ENCODE measurements at regions not wholly inside any gene's neighbourhood (a gene's known extent, or its start where the extent isn't known, plus 50 kb on each side); places are given as distances from the start of the nearest gene placed in this dataset.
"Not testable (repeated sequence)": the region's sequence is repeated elsewhere in the genome, so short reads cannot be mapped to it uniquely, and the experiment has no call there.

DNA sequence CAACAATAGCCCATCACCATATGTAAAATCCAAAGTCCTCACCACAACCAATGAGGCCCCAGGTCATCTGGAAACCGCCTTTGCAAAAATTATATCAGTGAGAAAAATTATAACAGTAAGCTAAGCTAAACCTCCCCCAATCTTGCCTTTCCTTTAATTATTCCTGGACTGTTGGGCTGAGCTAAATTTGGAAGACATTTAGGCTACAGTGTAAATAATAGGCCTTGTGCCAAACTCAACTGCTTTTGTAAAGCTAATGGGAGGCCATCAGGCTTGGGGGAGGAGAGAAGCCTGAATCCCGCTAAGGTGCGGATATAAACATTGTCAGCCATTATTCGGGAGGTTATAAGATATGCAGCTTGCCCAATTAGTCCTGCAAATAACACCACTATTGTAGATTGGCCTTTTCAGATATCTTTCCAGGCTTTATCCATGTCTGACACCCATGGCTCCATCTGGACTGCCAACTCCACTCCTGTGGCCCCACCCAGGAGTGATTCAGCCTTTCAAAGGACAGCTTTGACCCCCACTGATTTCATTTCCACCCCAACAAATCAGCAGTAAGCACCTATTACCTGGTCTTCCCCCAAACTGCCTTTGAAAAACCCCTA lies 53.0 kb upstream of the CA12 start:
- in situ Hi-C loops (cut with MboI; ENCODE audit: low sequenced_read_pairs): no loop called here

DNA sequence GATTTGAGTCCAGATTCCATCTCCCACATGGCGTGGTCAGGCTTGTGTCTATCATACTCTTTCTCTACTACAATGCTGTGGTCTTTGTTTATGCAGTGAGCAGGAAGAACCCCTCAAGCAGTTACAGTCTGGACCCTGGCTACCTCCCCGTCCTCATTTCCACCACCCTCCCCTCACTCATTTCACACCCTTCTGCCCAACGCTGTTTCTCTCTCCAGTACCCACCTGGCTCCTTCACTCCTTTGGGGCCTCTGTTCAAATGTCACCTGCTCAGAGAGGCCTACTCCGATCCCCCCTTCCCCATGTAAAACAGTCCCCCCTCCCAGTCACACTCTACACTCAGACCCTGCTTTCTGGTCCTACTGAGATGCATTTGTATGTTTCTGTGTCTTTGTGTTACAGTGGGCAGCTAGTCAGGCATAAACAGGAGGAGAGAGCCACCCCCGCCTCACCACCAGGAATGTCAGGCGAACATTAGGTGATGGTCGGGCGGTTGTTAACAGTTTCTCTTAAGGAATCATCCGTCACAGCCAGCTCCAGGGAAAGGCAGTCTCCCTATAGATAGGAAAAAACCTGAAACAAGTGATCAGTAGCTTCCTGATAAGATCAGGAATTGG lies 53.7 kb upstream of the CA12 start:
- in situ Hi-C loops (cut with MboI; ENCODE audit: low sequenced_read_pairs): no loop called here

DNA sequence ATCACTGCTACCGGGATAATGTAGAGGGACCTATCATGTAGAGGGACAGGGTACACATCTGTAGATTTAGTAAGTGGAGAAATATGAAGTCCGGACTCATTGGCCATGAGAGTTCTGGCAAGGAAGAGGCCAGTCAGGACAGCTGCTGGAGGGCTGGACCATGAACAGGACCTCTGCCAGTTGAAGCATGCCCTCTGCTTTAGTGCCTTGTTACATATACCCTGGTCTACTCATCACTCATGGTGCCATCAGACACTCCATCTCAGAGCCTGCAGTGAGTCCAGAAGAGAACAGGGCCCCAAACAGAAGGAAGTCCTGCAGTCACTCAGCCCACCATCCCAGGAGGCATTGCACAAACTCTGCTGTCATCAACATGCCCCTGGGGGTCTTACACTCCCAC lies 54.7 kb upstream of the CA12 start:
- in situ Hi-C loops (cut with MboI; ENCODE audit: low sequenced_read_pairs): no loop called here

DNA sequence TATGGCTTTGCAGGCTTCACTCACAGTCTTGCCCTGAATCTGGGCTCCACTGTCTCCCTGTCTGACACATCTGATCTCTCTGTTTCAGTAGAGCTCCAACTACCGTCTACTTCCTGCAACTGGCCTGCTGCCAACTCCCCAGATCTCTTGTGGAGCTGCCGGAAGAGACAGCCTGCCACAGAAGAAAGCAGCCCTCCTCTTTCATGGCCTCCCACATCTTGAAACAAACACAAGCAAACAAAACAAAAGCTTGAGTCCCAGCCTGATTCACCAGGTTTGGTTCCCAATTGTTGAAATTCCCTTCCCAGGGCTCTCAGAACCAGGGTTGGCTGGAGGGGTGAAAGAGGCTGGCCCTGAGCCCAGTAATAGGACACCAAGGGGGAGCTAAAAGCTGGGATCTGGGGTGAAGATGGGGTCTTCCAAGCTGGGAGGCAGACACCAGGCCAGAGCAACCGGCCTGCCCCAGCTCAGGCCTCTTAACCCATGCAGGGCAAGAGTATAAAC lies 55.3 kb upstream of the CA12 start:
- in situ Hi-C loops (cut with MboI; ENCODE audit: low sequenced_read_pairs): no loop called here

DNA sequence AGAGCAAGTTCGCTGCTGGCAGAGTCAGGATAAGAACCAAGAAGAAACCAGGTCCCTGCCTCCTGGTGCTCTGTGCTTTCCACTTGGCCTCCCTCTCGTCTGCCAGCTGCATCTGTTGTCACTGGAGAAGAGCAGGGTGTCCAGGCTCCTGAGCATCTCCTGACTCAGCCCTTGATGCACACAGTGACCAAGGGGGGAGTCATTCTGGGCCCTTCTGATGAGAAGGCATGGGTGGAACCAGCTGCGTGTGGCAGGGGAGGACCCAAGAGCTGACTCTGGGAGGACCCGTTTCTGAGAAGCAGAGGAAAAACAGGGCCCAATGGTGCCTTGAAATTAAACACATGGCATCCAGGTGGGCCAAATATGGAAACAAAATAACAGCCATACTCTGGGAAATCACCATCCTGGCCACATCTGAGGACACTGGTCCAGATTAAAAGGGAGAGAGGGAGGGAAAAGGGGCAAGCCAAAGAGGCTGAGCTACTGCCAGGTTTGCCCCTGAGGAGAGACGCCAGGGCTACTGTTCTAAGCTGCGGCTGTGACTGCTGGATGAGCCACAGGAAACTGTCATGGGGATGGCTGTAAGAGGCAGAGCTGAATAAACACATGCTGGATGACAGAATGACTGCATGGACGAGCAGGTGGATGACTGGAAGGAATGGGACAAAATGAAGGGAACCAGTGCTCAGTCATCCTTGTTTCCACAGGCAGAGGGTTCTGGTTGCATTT lies 58.1 kb upstream of the CA12 start:
- in situ Hi-C loops (cut with MboI; ENCODE audit: low sequenced_read_pairs): no loop called here

DNA sequence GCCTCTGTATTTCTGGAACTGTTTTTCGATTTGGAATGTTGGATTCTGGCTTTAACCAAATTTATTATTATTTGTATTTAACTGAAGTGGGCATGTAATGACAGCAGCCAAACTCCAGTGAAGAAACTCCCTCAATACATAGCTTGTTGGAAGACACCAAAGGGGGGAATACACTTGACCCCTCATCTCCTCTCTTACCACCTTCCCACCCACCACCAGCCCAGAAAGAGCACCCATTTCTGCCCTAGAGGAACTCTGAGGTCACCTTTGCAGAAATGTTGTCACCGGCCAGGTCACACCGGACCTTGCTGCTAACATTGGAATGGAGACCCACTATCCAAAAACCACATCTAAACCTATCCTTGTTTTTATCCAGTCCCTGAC lies 58.6 kb upstream of the CA12 start:
- in situ Hi-C loops (cut with MboI; ENCODE audit: low sequenced_read_pairs): no loop called here

DNA sequence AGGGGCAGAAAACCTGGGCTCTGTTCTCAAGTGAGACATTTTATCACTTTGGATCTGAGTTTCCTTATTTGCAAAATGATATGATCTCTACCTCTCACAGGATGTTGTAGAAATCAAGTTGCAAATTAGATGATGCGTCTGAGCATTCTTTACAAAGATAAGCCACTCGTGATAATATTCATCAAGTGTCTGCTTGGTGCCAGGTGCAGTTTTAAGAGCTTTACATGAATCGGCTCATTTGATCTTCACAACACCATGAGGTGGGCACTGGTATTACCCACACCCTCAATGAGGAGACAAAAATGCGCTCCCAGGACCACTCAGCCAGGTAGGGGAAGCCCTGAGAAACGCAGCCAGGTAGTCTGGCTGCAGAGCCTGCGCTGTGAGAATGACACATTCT lies 59.1 kb upstream of the CA12 start:
- in situ Hi-C loops (cut with MboI; ENCODE audit: low sequenced_read_pairs): no loop called here

DNA sequence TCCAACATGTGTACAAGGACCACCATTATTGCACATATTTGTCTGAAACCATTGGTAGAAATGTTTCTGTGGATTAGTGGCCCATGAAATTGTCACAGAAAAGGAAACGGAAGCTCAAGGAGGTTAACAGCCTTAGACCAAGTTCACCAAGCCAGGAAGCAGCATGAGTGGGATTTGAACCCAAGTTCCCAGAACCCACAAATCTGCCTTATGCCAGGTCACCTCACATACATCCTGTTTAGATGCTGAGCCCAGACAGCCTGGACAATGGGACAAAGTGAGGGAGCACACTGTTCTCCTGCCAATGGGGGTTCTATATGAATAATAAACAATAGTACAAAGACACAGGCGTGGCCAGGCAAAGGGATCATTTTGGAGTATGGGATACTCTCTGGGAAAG lies 59.6 kb upstream of the CA12 start:
- in situ Hi-C loops (cut with MboI; ENCODE audit: low sequenced_read_pairs): no loop called here

DNA sequence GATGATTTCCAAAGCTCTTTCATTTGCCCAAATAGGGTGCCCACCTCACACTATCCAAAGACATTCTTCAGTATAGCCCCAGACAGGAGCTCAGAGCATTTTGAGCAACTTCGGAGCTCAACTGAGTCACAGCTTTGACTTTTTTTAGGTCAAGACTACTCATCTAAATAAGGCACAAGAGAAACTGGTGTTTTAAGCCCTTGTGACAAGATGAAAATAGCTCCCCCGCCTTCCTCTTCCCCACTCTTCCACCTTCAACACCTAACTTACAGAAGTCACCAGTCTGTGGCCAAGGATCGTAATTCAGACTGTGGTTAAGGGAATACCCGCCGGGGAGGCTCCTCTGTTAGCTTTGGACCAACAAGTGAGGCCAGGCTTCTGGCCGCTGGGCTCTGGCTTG lies 60.4 kb upstream of the CA12 start:
- in situ Hi-C loops (cut with MboI; ENCODE audit: low sequenced_read_pairs): no loop called here

DNA sequence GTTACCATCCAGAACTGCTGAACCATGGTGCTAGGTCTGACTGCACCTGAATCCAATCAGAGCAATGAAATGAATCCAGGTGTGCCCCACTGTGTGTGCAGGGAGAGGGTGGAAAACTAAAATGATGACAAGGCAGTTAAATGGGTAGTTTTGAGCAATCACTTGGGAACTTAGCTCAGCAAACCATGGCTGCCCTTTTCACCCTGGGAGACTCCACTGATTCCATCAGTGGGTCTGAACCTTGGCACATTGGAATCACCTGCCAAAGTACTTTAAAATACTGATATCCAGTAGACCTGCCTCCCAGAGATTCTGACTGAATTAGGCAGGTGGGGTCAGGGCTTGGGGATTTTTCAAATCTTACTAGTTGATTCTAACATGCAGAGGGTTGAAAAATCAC lies 59.8 kb upstream of the USP3 start:
- in situ Hi-C loops (cut with MboI; ENCODE audit: low sequenced_read_pairs): no loop called here

DNA sequence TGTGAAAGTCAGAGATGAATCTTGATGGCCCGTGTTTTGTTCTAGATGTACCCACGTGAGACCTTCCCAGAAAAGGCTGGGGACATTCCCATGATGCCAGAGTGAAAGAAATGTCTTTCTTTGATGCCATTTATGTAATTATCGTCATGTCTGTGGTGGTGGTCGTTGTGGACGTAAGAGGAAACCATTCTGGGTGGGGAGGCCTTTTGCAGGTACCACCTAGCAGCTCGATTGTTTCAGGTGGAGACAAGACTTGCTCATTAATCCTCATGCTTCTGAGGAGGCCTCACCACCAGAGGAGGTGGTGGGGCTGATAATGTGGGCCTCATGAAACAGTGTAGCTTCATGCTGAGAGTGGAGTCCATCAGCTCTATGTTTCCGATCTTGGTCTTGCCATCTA lies 58.1 kb upstream of the USP3 start:
- in situ Hi-C loops (cut with MboI; ENCODE audit: low sequenced_read_pairs): no loop called here

DNA sequence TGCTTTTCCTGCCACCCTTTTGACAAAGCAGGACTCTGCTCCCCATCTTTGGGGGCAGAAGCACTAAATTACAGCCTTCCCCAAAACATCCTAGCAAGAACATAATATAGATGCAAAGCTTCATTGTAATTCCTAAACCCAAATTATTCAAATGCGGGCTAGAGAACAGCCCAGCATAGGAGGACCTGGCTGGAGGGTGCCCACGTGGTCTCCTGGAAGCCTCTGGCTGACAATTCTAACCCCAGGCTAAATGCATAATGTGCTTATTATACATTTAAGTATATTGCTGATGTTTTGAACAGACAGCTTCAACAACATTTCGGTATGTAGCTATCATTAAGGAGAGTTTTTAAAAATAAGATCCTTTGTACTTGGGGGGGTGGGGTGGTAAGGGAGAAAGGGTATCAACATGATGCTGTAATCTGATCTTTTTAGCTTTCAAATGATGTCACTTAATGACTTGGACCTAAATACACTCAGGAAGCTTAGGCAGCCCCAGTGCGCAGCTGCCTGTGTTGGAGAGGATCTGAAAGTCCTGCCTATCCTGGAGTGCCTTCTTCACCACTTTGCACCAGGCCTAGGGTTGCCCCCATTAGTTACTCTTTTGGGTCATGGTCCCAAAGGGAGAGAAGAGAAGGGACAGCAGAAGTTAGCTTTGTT lies 57.2 kb upstream of the USP3 start:
- in situ Hi-C loops (cut with MboI; ENCODE audit: low sequenced_read_pairs): no loop called here

DNA sequence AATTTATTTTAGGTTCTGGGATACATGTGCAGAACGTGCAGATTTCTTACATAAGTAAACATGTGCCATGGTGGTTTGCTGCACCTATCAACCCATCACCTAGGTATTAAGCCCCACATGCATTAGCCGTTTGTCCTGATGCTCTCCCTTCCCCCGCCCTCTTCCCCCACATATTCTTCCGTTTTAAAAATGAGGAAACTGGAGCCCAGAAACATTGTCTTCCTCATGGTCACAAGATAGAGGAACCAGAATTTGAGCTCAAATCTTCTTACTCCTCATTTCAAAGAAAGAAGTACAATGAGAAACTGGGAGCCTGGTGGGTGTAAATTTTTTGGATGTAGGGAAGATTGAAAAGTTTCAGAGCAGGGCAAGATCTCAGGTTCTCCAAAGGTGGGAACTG lies 56.1 kb upstream of the USP3 start:
- in situ Hi-C loops (cut with MboI; ENCODE audit: low sequenced_read_pairs): no loop called here

DNA sequence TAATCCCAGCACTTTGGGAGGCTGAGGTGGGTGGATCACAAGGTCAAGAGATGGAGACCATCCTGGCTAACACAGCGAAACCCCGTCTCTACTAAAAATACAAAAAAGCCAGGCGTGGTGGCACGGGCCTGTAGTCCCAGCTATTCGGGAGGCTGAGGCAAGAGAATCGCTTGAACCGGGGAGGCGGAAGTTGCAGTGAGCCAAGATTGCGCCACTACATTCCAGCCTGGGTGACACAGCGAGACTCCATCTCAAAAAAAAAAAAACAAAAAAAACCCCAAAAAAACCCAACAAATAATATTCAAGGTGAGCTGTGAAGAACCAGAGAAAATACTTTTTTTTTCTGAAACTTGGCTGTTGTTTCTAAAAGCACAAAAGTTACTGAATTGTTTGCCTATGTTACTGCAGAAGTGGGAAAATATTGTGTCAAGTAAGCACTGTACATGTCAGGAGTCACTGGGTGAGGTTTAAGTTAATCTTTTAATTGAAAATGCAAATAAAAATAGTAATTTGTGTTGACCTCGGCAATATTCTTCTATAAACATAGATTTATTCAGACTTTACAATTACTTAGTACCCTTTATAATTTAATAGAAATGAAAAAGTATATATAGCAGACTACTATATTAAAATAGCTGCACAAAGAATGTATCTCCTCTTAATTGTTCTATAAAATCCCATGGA lies 55.4 kb upstream of the USP3 start:
- in situ Hi-C loops (cut with MboI; ENCODE audit: low sequenced_read_pairs): not testable (repeated sequence)

DNA sequence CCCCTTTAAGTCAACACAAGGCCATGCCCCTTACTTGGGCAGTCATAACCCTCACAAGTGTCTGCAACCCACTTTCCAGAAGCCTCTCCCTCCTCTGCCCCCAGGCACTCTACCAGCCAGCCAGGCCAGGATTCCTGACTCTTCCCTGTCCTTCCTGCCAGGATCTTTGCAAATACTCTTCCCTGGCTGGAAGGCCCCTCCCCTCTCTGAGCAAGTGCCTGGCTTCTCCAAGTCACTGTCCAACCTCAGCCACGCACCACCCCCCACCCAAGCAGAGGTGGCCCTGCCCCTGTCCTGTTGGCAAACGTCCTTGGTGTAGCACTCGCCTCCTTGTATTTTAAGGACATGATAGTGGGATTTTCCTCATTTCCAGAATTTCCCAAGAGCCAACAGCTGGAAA lies 54.7 kb upstream of the USP3 start:
- in situ Hi-C loops (cut with MboI; ENCODE audit: low sequenced_read_pairs): loop anchor here (25.0 kb wide), 1 partner anchor 613 kb away; no protein-coding TSS in a partner anchor

DNA sequence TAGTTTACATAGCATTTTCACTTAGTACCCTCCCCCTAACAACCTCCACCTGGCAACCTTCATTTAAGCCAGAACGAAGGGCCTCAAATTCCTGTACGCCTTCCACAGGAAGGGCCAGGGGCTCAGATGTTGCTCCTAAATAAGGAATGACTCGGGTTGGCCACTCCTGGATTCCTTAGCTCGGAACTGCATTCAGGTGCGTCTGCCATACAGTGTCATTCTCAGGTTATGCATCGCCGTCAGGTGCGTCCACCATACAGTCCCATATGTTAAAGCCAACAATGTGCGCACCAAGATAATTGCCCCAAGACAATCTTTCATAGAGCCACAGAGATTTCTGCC lies 53.5 kb upstream of the USP3 start:
- in situ Hi-C loops (cut with MboI; ENCODE audit: low sequenced_read_pairs): loop anchor here (25.0 kb wide), 1 partner anchor 611 kb away; no protein-coding TSS in a partner anchor

DNA sequence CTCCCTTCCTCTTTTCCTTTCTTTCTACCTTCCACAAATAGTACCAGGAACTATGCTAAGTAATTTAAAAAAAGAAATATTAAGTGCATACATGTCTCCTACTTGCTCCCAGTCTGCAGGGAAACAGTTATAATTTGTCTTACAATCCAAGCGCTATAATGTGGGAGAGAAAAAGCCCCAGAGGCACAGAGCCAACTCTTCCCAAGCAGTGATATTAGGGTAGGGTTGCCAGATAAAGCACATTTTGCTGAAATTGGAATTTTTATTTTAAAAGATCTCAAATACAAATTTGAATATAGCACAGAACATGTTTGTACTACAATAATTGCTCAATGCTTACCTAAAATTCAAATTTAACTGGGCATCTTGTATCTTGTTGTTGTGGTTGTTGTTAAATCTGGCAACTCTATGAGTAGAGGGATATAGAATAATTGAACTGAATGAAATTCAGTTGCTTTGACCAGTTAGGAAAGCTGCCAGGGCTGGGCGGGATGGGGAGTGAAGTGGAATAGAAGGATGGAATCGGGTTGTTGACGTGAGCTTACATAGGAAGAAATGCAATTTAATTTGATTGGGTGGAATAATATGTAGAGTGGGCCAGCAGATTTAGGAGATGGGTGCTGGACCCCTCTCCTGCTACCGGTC lies 52.6 kb upstream of the USP3 start:
- in situ Hi-C loops (cut with MboI; ENCODE audit: low sequenced_read_pairs): loop anchor here (25.0 kb wide), 1 partner anchor 611 kb away; no protein-coding TSS in a partner anchor

DNA sequence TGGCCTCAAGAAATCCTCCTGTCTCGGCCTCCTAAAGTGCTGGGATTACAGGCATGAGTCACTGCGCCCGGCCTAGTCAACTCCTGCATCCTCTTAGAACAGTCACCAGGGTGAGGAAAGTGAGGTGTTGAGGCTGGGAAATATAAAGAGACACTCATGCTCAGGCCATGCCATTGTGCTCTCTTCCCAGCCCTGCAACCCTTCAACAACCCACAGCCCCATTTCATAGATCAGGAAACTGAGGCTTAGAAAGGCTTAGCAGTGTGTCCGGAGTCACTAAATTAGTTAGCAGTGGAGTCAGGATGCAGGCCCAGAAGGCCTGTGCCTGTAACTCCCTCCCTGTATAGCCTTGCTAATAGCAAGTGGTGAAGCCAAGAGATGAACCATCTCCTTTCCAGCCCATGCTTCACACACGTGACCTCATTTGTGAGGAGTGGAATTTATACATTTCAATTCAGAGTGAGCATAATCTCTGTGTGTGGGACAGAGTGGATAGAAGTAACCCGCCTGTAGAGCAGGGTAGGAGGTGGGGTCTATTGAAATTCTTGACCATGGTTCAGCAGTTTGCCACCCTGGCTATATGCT lies 51.7 kb upstream of the USP3 start:
- in situ Hi-C loops (cut with MboI; ENCODE audit: low sequenced_read_pairs): loop anchor here (25.0 kb wide), 1 partner anchor 610 kb away; no protein-coding TSS in a partner anchor

DNA sequence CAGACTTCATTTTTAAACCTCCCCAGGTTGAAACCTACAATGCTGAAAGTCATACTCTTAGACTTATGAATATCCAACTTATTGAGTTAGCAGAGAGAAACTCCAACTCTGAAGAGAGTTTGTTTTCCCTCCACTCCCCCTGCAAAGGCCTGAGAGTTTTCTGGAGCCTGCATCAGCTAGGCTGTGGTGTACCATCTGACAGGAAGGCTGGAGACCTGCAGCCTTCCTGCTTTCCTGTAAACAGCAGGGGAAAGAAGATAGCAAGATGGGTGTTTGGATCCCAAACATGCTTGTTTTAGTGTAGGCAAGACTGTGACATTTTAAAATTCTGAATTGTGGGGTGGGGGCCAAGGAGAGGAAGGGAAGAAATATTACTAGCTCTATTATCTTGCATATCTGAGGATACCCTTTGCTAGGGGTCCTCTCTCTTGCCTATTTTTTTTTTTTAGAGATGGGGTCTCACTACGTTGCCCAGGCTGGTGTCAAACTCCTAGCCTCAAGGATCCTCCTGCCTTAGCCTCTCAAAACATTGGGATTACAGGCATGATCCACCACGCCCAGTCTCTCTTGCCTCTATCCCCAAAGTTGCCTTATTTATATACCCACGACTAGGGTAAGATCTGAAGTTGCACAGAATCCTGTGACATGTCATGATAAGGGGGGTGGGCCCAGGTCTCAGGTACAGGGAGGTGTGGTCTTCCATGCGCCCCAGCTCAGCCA lies 51.0 kb upstream of the USP3 start:
- in situ Hi-C loops (cut with MboI; ENCODE audit: low sequenced_read_pairs): loop anchor here (25.0 kb wide), 1 partner anchor 609 kb away; no protein-coding TSS in a partner anchor
